ENCODE measurements at regions not wholly inside any gene's neighbourhood (a gene's known extent, or its start where the extent isn't known, plus 50 kb on each side); places are given as distances from the start of the nearest gene placed in this dataset.

DNA sequence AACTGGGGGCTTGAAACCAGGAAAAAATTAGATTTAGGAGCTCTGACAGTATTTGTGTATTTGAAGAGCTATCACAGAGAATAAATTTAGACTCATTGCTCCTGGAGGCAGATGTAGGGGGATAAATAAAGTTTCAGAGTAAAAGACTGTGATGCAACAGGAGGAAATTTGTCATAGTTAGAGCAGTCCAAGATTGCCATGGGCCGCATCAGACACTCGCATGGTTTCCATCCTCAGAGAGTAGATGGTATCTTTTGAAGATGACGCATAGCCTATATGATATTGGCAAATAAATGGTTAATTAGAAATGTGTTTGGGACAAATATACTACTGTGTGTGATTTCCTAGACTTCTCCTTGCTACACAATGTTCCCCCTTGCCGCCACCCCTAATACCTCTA, 170.5 kb downstream of the FTCDNL1 start:
- TF ChIP-seq, protein P1, sequence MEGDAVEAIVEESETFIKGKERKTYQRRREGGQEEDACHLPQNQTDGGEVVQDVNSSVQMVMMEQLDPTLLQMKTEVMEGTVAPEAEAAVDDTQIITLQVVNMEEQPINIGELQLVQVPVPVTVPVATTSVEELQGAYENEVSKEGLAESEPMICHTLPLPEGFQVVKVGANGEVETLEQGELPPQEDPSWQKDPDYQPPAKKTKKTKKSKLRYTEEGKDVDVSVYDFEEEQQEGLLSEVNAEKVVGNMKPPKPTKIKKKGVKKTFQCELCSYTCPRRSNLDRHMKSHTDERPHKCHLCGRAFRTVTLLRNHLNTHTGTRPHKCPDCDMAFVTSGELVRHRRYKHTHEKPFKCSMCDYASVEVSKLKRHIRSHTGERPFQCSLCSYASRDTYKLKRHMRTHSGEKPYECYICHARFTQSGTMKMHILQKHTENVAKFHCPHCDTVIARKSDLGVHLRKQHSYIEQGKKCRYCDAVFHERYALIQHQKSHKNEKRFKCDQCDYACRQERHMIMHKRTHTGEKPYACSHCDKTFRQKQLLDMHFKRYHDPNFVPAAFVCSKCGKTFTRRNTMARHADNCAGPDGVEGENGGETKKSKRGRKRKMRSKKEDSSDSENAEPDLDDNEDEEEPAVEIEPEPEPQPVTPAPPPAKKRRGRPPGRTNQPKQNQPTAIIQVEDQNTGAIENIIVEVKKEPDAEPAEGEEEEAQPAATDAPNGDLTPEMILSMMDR (IDR thresholded peaks at IDR 0.05; ENCODE audit: borderline replicate concordance, extremely low read depth, low read length, poor library complexity, severe bottlenecking) = no peak
- no peak for TF ChIP-seq EZH2 (IDR thresholded peaks at IDR 0.05; ENCODE audit: borderline replicate concordance, low read depth, low read length, severe bottlenecking)
